ENCODE measurements at regions not wholly inside any gene's neighbourhood (a gene's known extent, or its start where the extent isn't known, plus 50 kb on each side); places are given as distances from the start of the nearest gene placed in this dataset.

- TF ChIP-seq POLR2A (IDR thresholded peaks at IDR 0.05; ENCODE audit: low read depth) = no peak
- TF ChIP-seq POLR2AphosphoS5 (IDR thresholded peaks at IDR 0.05) = no peak
- TF ChIP-seq, protein P1, sequence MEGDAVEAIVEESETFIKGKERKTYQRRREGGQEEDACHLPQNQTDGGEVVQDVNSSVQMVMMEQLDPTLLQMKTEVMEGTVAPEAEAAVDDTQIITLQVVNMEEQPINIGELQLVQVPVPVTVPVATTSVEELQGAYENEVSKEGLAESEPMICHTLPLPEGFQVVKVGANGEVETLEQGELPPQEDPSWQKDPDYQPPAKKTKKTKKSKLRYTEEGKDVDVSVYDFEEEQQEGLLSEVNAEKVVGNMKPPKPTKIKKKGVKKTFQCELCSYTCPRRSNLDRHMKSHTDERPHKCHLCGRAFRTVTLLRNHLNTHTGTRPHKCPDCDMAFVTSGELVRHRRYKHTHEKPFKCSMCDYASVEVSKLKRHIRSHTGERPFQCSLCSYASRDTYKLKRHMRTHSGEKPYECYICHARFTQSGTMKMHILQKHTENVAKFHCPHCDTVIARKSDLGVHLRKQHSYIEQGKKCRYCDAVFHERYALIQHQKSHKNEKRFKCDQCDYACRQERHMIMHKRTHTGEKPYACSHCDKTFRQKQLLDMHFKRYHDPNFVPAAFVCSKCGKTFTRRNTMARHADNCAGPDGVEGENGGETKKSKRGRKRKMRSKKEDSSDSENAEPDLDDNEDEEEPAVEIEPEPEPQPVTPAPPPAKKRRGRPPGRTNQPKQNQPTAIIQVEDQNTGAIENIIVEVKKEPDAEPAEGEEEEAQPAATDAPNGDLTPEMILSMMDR (IDR thresholded peaks at IDR 0.05) = no peak
These were observed 409.2 kb downstream of the CETN3 start for GRCh38 chr5:90000351-90000750.

Measured in esophagus muscularis mucosa (tissue), 3 donors.